Pons (tissue), 1 donor: ENCODE measurements at regions not wholly inside any gene's neighbourhood (a gene's known extent, or its start where the extent isn't known, plus 50 kb on each side); places are given as distances from the start of the nearest gene placed in this dataset.
"Not testable (repeated sequence)": the region's sequence is repeated elsewhere in the genome, so short reads cannot be mapped to it uniquely, and the experiment has no call there.

Experiments used
- DNase-seq: peaks from one replicate; pipeline ENCODE4 v3.0.0-alpha.2; 2016; ENCODE audit warnings: low spot score

DNA sequence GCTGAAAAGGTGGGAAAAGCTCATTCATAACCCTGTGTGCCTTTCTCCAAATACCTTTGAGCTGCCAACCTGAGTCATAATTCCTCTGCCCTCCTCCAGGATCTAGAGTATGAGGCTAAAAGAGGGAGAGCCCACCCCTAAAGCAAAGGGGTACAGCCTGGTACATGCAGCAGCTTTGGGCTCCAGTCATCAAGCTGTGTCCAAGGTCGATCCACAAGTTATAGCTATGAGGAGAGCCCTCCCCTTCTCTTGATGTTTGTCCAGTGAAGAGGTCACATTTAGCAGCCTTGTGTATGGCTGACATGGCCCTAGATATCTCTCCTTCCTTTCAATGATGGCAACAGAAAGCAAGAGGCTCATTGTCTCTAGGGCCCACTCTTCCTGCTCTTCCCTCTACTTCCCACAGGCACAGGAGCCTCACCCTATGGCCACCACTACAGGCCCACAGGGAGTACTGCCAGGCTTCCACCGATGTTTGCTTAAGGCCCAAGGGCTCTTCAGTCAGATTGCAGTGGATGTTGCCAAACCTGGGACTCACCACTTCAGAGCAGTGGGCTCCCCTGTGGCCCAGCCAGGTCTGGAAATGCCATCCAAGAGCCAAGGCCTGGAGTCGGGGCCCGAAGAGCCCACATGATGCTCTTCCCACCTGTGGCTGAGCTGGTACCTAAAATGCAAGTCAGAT is 176.8 kb downstream of the CD83 start:
- no peak for DNase-seq

DNA sequence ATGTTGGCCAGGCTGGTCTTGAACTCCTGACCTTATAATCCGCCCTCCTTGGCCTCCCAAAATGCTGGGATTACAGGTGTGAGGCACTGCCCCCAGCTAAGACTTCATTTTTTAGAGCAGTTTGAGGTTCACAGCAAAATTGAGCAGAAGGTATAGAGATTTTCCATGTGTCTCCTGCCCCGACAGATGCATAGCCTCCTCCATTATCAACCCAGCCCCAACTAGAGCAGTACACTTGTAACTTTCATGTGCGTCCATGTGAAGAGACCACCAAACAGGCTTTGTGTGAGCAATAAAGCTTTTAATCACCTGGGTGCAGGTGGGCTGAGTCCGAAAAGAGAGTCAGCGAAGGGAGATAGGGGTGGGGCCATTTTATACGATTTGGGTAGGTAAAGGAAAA is 179.1 kb downstream of the CD83 start:
- DNase-seq, result not testable (repeated sequence)

DNA sequence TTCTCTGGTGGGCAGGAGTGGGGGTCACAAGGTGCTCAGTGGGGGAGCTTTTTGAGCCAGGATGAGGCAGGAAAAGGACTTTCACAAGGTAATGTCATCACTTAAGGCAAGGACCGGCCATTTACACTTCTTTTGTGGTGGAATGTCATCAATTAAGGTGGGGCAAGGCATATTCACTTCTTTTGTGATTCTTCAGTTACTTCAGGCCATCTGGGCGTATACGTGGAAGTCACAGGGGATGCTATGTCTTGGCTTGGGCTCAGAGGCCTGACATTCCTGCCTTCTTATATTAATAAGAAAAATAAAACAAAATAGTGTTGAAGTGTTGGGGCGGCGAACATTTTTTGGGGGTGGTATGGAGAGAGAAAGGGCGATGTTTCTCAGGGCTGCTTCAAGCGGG is 179.5 kb downstream of the CD83 start:
- not testable (repeated sequence) for DNase-seq

DNA sequence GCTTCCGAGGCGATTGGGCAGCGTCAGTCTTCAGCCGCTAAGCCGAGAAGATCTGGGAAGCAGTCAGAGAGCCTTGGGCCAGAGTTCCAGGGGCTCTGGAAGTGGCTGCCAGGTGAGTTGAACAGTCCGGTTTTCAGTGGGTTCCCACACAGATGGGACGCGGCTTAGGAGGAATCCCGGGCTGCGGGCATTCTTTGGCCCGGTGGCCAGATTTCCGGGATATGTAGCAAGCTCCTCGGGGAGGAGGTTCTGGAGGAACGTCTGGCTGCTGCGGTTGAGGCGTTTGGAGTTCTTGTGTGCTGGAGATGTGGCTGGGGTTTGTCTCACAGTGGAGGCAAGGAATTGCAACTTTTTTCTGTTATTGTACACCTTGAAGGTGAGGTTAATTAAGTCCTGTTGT is 182.6 kb downstream of the CD83 start:
- DNase-seq, result not testable (repeated sequence)

DNA sequence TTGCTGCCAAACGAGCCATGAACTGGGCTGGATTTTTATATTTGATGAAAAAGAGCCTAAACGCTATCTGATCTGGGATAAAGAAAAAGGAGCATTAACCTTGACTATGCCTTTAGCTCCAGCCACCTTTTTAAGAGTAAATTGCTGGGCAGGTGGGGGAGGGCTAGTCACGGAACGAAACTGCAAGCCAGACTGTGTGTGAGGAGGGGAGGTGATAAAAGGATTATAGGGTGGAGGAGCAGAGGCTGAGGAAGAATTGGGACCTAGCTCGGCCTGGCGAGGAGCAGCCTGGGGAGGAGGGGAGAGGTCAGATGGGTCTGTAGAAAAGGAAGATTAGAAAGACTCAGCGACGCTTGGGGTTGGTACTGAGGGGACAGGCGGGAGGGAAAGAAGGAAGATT is 183.1 kb downstream of the CD83 start:
- DNase-seq, result not testable (repeated sequence)

DNA sequence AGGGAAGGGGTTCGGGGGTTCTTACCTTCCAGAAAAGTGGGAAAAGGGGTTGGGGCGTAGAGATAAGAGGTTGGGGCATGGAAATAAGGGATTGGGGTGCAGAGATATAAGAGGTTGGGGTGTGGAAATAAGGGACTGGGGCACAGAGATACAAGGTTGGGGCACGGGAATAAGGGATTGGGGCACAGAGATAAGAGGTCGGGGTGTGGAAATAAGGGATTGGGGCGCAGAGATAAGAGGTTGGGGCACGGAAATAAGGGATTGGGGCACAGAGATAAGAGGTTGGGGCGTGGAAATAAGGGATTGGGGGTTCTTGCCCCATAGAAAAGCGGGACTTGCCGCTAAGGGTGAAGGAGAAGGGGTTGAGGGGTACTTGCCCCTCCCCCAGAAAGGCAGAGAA is 183.9 kb downstream of the CD83 start:
- DNase-seq, result not testable (repeated sequence)

DNA sequence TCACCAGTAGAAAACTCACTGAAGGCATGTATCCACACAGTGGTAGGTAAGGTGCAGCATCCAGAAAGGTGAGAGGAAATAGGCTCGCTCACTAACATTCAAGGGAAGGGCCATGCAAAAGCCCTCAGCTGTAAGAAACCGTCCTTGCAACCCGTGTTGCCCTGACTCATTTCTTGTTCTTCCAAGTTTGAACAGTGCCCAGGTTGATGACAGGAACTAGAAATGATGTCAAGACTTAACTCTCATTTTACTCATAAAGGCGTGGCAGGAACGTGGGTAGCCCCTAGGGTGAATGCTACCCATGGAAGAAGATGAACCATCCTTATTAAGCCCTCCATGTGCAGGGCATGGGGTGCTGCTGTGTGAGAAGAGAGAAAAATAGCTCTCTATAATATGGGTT is 187.6 kb downstream of the CD83 start:
- no peak for DNase-seq

DNA sequence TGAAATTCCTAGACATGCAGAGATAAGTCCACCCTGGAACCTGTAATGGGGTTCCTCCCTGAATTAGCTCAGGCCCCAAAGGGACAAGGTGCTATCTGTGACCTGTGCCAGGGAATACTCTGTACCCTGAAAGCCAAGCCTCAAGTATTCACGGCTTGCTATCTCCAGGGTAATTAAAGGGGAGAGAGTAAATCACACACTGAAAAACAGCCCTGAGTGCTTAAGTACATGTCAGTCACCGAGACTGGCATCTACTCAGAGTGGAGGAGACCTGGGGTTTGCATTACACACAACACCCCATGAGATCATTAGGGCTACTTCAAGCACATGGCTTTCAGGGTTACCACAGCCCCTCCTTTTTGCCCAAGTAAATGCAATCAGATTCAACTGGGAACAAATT is 188.1 kb downstream of the CD83 start:
- DNase-seq, result no peak

DNA sequence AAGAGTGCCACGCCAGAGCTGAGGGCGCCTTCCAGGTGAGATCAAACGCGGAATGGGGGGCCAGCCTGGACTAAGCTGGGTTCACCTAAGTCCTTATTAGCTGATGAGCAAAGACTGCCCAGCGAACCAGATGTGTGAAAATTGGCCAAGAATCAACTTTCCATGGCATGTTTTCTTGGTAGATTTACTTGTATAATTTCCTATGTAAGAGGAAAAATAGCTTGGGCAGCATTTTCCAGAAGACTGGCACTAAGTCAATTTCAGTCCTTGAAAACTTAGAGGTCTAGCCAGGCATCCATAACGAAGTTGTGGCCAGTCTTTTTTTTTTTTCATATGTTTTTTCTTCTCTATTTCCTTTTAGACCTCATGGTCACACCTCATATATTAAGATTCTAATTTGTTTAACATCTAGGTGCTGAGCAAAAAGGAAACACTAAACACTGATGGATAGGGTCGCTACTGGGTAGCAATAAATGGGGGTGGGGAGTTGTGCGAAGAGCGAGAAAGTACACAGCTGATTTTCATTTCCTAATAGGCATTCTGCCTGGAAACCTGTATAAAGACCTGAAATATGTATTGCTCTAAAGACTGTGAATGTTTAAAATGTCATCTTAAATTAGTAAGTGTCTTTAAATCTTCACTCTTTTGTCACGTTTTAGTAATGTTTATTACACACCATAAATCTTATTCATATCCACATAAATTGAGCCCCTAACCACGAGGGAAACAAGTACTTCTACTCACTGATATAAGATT is 188.8 kb downstream of the CD83 start:
- no peak for DNase-seq

DNA sequence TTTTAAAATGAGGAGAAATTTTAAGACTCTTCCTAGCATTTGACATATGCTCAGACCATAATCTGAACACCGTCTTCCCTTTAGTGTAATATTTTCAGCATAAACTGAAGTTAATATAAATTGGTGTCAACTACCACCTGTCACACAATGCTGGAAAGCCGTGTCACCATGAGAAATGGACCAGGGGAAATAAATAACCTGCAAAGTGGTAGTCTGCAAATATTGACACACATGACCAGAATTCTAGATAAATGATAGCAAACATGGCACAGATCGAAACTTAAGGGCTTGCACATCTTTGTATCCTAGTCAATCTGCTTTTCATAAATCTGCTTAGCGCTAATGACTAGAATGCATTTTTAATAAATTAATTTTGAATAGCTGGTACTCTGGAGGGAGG is 191.9 kb downstream of the CD83 start:
- DNase-seq, result no peak

DNA sequence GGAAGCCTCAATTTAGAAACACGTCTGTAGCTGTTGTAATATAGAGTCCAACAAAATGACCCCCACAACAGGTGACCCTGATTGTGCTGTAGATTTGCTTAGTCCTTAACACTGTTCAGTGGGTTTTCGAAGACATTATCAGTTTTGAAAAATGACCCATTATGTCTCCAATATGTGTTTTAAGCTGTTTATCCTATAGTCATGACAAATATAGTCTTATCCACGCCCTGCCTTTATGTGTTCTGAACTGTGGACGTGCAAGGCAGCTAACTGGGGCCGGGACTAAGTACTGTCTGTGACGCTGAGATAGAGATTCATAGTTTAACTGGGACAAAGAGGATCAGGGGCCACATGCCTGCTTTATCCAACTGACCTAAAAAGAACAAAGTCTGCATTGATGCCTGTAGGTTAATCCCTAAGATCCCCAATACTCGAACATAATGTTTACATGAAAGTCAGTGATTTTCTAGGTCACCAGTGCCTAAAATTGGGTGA is 192.4 kb downstream of the CD83 start:
- no peak for DNase-seq

DNA sequence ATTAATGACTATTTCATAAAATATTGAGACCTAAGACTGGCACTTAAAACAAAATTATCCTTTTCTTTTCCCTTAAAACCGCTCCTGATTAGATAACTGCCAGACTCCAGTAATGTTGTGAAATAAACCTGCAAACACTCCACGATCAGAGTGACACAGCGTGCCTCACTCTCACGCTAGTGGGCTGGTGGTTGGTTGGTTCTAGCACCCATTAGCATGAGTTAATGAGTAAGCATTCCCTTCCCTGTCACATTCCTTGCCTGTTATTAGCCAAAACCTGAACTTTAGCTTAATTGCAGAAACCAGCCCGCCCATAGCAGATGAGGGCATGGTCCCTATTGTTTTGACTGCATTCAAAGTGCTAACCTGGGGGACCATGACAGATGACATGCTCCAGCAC is 193.4 kb downstream of the CD83 start:
- no peak for DNase-seq

DNA sequence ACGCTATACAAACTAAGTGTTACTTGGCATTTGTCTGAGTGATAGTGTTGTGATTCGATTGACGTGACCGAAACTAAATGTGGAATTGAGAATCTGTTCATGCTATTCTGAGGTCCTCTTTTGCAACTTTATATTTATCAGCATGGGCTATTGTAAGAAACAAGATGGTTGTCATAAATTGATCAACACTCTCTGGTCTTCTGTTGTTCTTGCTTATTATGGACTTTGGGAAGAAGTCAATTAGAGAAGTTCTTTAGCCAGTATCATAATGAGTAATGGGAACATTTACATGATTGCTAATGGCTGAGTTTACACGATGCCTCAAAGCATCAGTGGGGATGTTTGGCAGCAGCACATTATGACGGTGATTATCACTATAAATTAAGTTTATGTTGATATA is 195.0 kb downstream of the CD83 start:
- peak; percentile 45 for DNase-seq

DNA sequence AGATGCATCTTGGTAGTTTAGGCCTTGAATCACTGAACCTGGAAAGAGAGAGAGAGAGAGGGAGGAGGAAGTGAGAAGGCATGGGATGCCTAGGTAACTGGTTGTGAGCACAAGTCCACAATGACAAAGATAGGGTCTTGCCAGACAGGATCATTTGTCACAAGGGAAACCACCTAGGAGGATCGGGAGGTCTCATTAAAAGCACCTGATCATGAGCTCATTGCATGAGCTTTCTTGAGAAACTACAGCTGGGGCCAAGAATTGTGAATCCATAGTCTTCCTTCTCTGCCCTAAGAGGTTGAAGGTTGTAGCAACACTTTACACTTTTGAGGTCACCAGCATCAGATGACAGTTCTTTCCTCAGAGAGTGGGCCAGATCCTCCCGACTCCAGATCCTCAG is 195.7 kb downstream of the CD83 start:
- no peak for DNase-seq

DNA sequence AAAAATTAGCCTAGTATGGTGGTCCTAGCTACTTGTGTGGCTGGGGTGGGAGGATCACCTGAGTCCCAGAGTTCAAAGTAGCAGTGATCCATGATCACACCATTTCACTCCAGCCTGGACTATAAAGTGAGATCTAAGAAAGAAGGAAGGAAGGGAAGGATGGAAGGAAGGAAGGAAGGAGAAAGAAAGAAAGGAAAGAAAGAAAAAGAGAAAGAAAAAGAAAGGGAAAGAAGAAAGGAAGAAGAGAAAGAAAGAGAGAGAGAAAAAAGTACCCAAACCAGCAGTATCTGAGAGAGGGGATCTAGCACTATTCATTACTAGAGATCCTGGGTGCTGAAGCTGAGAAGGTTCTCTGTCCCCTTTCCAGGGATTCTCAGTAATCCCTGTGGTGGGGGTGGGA is 197.8 kb downstream of the CD83 start:
- DNase-seq, result no peak

DNA sequence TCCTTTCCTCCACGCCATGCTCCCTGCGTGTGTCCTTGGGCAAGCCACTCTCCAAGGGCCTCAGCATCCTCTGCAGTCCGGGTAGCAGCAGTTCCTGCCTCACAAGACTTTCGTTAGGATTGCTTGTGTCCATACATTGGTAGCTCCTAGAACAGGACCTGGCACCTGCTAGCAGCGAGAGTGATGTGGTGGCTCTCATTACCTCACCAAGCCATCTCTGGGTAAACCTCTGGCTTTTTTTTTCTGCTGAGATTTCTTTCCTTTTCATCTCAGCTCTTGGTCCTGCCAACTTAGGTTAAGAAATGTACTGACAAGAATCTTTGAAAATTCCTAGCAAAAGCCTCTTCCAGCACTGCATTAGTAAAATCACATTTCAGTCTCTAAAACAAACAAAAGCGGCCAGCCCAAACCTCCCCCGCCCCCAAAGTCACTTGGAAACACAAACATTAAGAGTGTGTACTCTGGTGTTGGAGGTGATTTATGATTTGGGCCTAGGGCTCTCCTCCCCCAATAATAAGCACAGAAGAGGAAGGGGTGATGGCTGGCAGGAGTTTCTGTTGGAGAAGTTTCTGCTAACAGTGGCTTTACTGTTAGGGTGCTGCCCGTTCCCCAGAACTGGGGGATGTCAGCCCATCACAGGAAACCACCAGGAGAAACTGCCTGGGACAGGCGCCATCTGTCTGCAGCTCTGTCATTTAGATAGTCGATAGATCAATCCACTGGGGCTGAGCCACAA is 199.2 kb downstream of the CD83 start:
- DNase-seq, result no peak

DNA sequence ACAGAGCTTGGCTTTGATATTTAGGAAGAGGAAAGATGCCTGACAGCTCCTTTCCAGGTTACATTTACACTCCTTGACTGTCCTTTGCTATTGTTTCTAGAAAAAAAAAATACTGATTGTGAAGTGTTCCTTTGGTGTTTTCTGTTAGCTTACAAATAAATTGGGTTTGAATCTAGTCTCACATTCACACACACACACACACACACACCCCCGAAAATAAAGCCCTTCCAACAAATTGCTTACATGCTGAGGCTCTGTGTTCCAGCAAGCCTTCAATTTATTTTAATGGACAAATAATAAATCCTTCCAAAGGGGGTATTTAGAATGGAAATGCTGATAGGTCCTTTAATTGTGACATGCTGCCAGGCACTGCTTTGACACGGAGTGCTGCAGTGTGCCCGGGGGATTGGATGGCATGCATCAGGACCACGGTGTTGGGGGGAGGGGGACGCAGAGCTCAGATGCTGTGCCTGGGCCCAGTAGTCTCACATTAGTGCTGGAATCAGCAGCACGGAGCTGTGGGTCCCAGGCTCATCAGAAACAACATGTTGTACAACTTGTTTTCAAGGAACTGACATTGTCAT is 199.9 kb downstream of the CD83 start:
- DNase-seq, result no peak

DNA sequence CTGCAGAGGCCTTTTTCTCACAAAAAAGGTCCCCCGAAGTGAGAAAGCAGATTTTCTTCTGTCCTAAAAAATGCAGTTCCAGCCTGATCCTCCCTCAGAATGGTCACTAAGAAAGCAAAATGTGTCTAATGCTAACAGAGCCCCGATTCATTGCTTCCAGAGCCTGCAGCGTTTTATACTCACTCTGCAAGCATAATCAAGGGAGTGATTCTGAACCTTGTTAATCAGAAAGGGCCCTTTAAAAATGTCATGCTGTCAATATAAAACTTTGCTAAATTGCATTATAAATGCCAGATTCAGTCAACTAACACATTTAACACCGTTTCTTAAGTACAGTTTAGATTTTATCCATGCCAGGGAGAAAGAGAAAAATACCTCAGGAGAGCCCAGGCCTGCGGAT is 202.8 kb downstream of the CD83 start:
- peak; percentile 60 for DNase-seq

DNA sequence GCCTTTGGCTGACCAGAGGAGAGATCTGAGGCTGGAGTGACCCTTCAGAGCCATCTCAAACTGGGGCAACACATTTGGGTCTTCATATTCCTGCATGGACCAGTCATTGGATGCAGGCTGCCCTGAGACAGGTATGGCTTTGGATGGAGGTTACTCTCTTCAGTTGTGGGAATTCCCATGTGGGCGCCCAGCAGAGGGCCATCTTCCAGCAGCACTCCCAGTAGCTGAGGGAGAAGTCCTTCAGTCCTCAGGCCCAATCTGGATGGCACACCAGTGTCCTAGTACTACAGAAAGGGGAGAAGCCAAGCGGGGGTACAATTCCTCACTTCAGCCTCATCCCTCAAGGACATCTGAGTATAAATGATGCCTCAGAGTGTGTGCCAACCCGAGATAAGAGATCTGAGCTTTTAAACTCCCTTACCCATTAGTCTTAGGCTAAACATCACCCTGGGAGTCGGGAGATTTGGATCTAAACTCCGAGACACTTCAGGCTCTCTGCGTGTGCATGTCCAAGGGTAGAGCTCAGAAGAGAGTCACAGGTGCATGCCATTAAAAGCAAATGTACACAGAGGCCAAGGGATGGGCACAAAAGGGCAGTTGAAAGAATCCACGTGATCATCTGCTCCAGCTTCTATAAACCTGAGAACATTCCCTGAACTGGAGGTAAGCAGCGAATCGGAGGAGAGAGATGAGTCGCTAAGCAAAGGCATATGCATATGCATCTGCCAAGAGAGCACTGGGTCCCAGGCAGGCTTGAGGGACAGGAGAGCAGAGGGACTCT is 204.6 kb downstream of the CD83 start:
- no peak for DNase-seq

DNA sequence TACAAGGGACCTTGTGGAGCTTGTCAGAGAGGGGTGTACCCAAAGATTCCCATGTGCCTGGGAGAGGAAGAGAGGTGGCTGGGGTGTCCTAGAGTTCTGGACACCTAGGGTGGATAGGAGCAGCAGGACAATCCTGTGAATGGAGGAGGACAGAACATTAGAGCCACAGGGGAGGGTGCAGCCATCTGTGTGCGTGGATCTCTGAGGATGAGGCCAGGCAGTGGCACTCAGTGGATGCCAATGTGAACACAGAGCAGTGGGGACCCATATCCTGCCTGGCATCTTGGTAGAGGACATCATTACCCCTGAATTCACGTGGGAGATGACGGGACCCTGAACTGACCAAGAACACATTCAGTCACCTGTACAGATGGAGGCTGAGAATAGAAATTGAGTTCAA is 205.3 kb downstream of the CD83 start:
- no peak for DNase-seq

DNA sequence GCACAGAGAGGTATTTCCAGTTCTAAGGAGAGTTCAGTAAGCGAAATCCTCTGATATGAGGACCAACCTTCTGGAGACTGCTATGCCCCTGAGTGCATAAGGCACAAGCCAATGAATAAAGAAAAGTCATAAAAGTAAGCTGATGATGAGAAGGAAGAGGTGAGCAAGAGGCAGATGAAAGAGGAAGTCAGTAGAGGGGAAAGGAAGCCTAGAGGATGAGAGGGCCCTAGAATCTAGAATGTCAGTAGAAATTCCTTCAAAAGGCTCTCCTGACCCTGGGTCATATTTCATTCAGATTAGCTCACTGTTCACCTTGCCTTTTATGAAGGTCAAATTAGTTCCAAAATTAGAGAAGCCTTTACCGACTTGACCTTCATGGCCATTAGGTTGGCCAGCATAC is 209.2 kb downstream of the CD83 start:
- no peak for DNase-seq

DNA sequence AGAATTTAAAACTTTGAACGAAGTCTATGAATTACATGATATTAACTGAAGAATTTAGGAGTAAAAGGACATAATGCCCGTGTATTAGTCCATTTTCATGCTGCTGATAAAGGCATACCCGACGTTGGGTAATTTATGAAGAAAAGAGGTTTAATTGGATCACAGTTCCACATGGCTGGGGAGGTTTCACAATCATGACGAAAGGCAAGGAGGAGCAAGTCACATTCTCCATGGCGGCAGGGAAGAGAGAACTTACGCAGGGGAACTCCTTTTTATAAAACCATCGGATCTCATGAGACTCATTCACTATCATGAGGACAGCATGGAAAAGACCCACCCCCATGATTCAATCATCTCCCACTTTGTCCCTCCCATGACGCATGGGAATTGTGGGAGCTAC is 210.6 kb downstream of the CD83 start:
- DNase-seq, result no peak
